ENCODE measurements at regions not wholly inside any gene's neighbourhood (a gene's known extent, or its start where the extent isn't known, plus 50 kb on each side); places are given as distances from the start of the nearest gene placed in this dataset.

GRCh38 chr11:112797092-112797491 is 164.1 kb upstream of the NCAM1 start:
- peaks cover 5% of the 10 kb centered on the region for H3K4me1 Mint-ChIP-seq (ENCODE audit: low read depth)
- H3K36me3 Mint-ChIP-seq (ENCODE audit: low read depth), result no peaks in the 10 kb centered on the region
- H3K9me3 Mint-ChIP-seq, result no peaks in the 10 kb centered on the region
- DNase-seq (no peak), ATAC-seq (ENCODE audit: poor library complexity) (no peak)
- no peak for TF ChIP-seq CTCF (IDR thresholded peaks at IDR 0.05)
- H3K27ac ChIP-seq (ENCODE audit: low read depth in 1 of 2, low read length in 2 of 2), result no peak overlapping the region
- H3K36me3 ChIP-seq (ENCODE audit: insufficient read depth, low read length), result no peaks in the 10 kb centered on the region
- CTCF ChIA-PET, result no interaction called here
- peaks cover 4% of the 10 kb centered on the region for H3K27me3 Mint-ChIP-seq
- H3K27ac Mint-ChIP-seq, result no peak overlapping the region
- no peak overlapping the region for H3K4me3 ChIP-seq (ENCODE audit: low read length)
- peaks cover 0 to 3% of the 10 kb centered on the region in 2 experiments for H3K9me3 ChIP-seq (ENCODE audit: control insufficient read depth in 1 of 2, insufficient read depth in 1 of 2, low read length in 2 of 2)
- intact Hi-C loops (cut with DNase I, micrococcal nuclease), result no loop called here
- H3K4me3 Mint-ChIP-seq, result no peak overlapping the region
- POLR2A ChIA-PET, result no interaction called here
- no peaks in the 10 kb centered on the region for H3K27me3 ChIP-seq (ENCODE audit: control insufficient read depth in 1 of 2, insufficient read depth in 2 of 2, low read length in 2 of 2)
- H3K4me1 ChIP-seq (ENCODE audit: insufficient read depth, low read length), result no peaks in the 10 kb centered on the region

- H3K27me3 Mint-ChIP-seq, result peaks cover 4% of the 10 kb centered on the region
- CTCF ChIA-PET, result no interaction called here
- no peak for ATAC-seq (ENCODE audit: poor library complexity)
- no peaks in the 10 kb centered on the region for H3K9me3 Mint-ChIP-seq
- no peaks in the 10 kb centered on the region for H3K36me3 Mint-ChIP-seq (ENCODE audit: low read depth)
- H3K27ac Mint-ChIP-seq, result no peak overlapping the region
- POLR2A ChIA-PET, result no interaction called here
- peaks cover 0 to 3% of the 10 kb centered on the region in 2 experiments for H3K9me3 ChIP-seq (ENCODE audit: control insufficient read depth in 1 of 2, insufficient read depth in 1 of 2, low read length in 2 of 2)
- H3K4me3 Mint-ChIP-seq, result no peak overlapping the region
- no peaks in the 10 kb centered on the region for H3K4me1 ChIP-seq (ENCODE audit: insufficient read depth, low read length)
- peak in 2 of 14 experiments; percentile 8 to 18 for DNase-seq
- intact Hi-C loops (cut with DNase I, micrococcal nuclease), result no loop called here
- no peak overlapping the region for H3K27ac ChIP-seq (ENCODE audit: low read depth in 1 of 2, low read length in 2 of 2)
- no peaks in the 10 kb centered on the region for H3K36me3 ChIP-seq (ENCODE audit: insufficient read depth, low read length)
- no peaks in the 10 kb centered on the region for H3K27me3 ChIP-seq (ENCODE audit: control insufficient read depth in 1 of 2, insufficient read depth in 2 of 2, low read length in 2 of 2)
- TF ChIP-seq CTCF (IDR thresholded peaks at IDR 0.05), result no peak
- peaks cover 5% of the 10 kb centered on the region for H3K4me1 Mint-ChIP-seq (ENCODE audit: low read depth)
- no peak overlapping the region for H3K4me3 ChIP-seq (ENCODE audit: low read length)
These were observed 163.4 kb upstream of the NCAM1 start for GRCh38 chr11:112797648-112798293.

- intact Hi-C loops (cut with DNase I, micrococcal nuclease), result no loop called here
- DNase-seq (no peak), ATAC-seq (ENCODE audit: poor library complexity) (no peak)
- Histone ChIP-seq H3K9me3 (ENCODE audit: control insufficient read depth in 1 of 2, insufficient read depth in 1 of 2, low read length in 2 of 2) (peaks cover 0 to 3% of the 10 kb centered on the region in 2 experiments), H3K4me3 (ENCODE audit: low read length) (no peak overlapping the region), H3K4me1 (ENCODE audit: insufficient read depth, low read length) (no peaks in the 10 kb centered on the region), H3K27ac (ENCODE audit: low read depth in 1 of 2, low read length in 2 of 2) (no peak overlapping the region), H3K36me3 (ENCODE audit: insufficient read depth, low read length) (no peaks in the 10 kb centered on the region), H3K27me3 (ENCODE audit: control insufficient read depth in 1 of 2, insufficient read depth in 2 of 2, low read length in 2 of 2) (no peaks in the 10 kb centered on the region)
- Mint-ChIP-seq H3K9me3 (no peaks in the 10 kb centered on the region), H3K4me1 (ENCODE audit: low read depth) (no peaks in the 10 kb centered on the region), H3K4me3 (no peak overlapping the region), H3K27me3 (peaks cover 4% of the 10 kb centered on the region), H3K27ac (no peak overlapping the region), H3K36me3 (ENCODE audit: low read depth) (no peaks in the 10 kb centered on the region)
- ChIA-PET CTCF (no interaction called here), POLR2A (no interaction called here)
- no peak for TF ChIP-seq CTCF (IDR thresholded peaks at IDR 0.05)
These were observed 160.0 kb upstream of the NCAM1 start for GRCh38 chr11:112801025-112801816.

All from CD4-positive, alpha-beta T cell (primary cell).